IPS-20b (cell line): ENCODE measurements at regions not wholly inside any gene's neighbourhood (a gene's known extent, or its start where the extent isn't known, plus 50 kb on each side); places are given as distances from the start of the nearest gene placed in this dataset.

Source experiments
- H3K27ac ChIP-seq: one replicate; pipeline ENCODE4 v1.5.1; 2013; ENCODE audit warnings: low read length
- H3K27me3 ChIP-seq: 2 replicates; pipeline ENCODE4 v1.6.1; 2013; ENCODE audit warnings: mild to moderate bottlenecking, low read length, inconsistent platforms; ENCODE audit not compliant: insufficient read depth
- H3K36me3 ChIP-seq: 2 replicates; pipeline ENCODE4 v1.6.1; 2013; ENCODE audit warnings: low read depth, mild to moderate bottlenecking, inconsistent platforms, low read length, moderate library complexity; ENCODE audit not compliant: insufficient read depth
- H3K4me1 ChIP-seq: 2 replicates; pipeline ENCODE4 v1.6.1; 2013; ENCODE audit warnings: mild to moderate bottlenecking, control low read depth, inconsistent platforms, low read length, moderate library complexity; ENCODE audit not compliant: insufficient read depth
- H3K4me3 ChIP-seq: 2 replicates; pipeline ENCODE4 v1.5.1; 2013; ENCODE audit warnings: mild to moderate bottlenecking, low read length, inconsistent platforms
- H3K9ac ChIP-seq: 2 replicates; pipeline ENCODE4 v1.6.1; 2013; ENCODE audit warnings: low read depth, mild to moderate bottlenecking, inconsistent platforms, low read length, moderate library complexity
- H3K9me3 ChIP-seq: 2 replicates; pipeline ENCODE4 v1.6.1; 2013; ENCODE audit warnings: mild to moderate bottlenecking, low read depth, low read length, inconsistent platforms; ENCODE audit not compliant: insufficient read depth

- H3K4me1 ChIP-seq, result no peaks in the 10 kb centered on the region
- no peaks in the 10 kb centered on the region for H3K36me3 ChIP-seq
- H3K27me3 ChIP-seq, result no peaks in the 10 kb centered on the region
- no peak overlapping the region for H3K4me3 ChIP-seq
- no peak overlapping the region for H3K27ac ChIP-seq
- no peaks in the 10 kb centered on the region; the same call in 1 of the 2 replicates for H3K9me3 ChIP-seq
- no peak overlapping the region for H3K9ac ChIP-seq
These were observed 341.7 kb downstream of the CD83 start for GRCh38 chr6:14459315-14459714.

GRCh38 chr6:14460556-14460955, 343.0 kb downstream of the CD83 start:
- H3K9ac ChIP-seq, result no peak overlapping the region
- no peaks in the 10 kb centered on the region for H3K36me3 ChIP-seq
- H3K4me1 ChIP-seq, result no peaks in the 10 kb centered on the region
- no peaks in the 10 kb centered on the region; the same call in 1 of the 2 replicates for H3K9me3 ChIP-seq
- no peak overlapping the region for H3K27ac ChIP-seq
- no peak overlapping the region for H3K4me3 ChIP-seq
- no peaks in the 10 kb centered on the region for H3K27me3 ChIP-seq

- Histone ChIP-seq H3K9ac (no peak overlapping the region), H3K4me3 (no peak overlapping the region), H3K36me3 (no peaks in the 10 kb centered on the region), H3K27ac (no peak overlapping the region), H3K9me3 (no peaks in the 10 kb centered on the region; the same call in 1 of the 2 replicates), H3K4me1 (0 out of 2 replicates have a peak, but pooled peaks cover 1% of the 10 kb centered on the region), H3K27me3 (no peaks in the 10 kb centered on the region)
These were observed 344.6 kb downstream of the CD83 start for GRCh38 chr6:14462135-14462534.

GRCh38 chr6:14462566-14462965, 345.0 kb downstream of the CD83 start:
- H3K4me3 ChIP-seq, result no peak overlapping the region
- no peaks in the 10 kb centered on the region for H3K36me3 ChIP-seq
- H3K4me1 ChIP-seq, result 0 out of 2 replicates have a peak, but pooled peaks cover 2% of the 10 kb centered on the region
- no peaks in the 10 kb centered on the region; the same call in 1 of the 2 replicates for H3K9me3 ChIP-seq
- H3K27ac ChIP-seq, result no peak overlapping the region
- H3K27me3 ChIP-seq, result no peaks in the 10 kb centered on the region
- no peak overlapping the region for H3K9ac ChIP-seq

- H3K4me1 ChIP-seq, result 0 out of 2 replicates have a peak, but pooled peaks cover 2% of the 10 kb centered on the region
These were observed 345.5 kb downstream of the CD83 start for GRCh38 chr6:14463110-14463509.

GRCh38 chr6:14464055-14464454, 346.5 kb downstream of the CD83 start:
- H3K4me3 ChIP-seq, result no peak overlapping the region
- no peak overlapping the region for H3K9ac ChIP-seq
- no peaks in the 10 kb centered on the region for H3K36me3 ChIP-seq
- no peaks in the 10 kb centered on the region for H3K27me3 ChIP-seq
- no peak overlapping the region for H3K27ac ChIP-seq
- H3K4me1 ChIP-seq, result 0 out of 2 replicates have a peak, but pooled peaks cover 2% of the 10 kb centered on the region
- no peaks in the 10 kb centered on the region; the same call in 1 of the 2 replicates for H3K9me3 ChIP-seq

More at GRCh38 chr6:14463110-14463509, 345.5 kb downstream of the CD83 start:
- no peak overlapping the region for H3K9ac ChIP-seq
- no peaks in the 10 kb centered on the region for H3K36me3 ChIP-seq
- no peaks in the 10 kb centered on the region for H3K27me3 ChIP-seq
- H3K9me3 ChIP-seq, result no peaks in the 10 kb centered on the region; the same call in 1 of the 2 replicates
- no peak overlapping the region for H3K4me3 ChIP-seq
- H3K27ac ChIP-seq, result no peak overlapping the region

GRCh38 chr6:14464716-14465115, 347.1 kb downstream of the CD83 start:
- H3K4me1 ChIP-seq, result 0 out of 2 replicates have a peak, but pooled peaks cover 2% of the 10 kb centered on the region

GRCh38 chr6:14466278-14466677, 348.7 kb downstream of the CD83 start:
- Histone ChIP-seq H3K9ac (no peak overlapping the region), H3K36me3 (no peaks in the 10 kb centered on the region), H3K4me1 (0 out of 2 replicates have a peak, but pooled peaks cover 2% of the 10 kb centered on the region), H3K9me3 (no peaks in the 10 kb centered on the region; the same call in 1 of the 2 replicates), H3K27me3 (no peaks in the 10 kb centered on the region), H3K4me3 (no peak overlapping the region), H3K27ac (no peak overlapping the region)

More at GRCh38 chr6:14464716-14465115, 347.1 kb downstream of the CD83 start:
- H3K4me3 ChIP-seq, result no peak overlapping the region
- H3K27ac ChIP-seq, result no peak overlapping the region
- H3K9ac ChIP-seq, result no peak overlapping the region
- no peaks in the 10 kb centered on the region for H3K27me3 ChIP-seq
- no peaks in the 10 kb centered on the region for H3K36me3 ChIP-seq
- no peaks in the 10 kb centered on the region; the same call in 1 of the 2 replicates for H3K9me3 ChIP-seq

- Histone ChIP-seq H3K4me1 (0 out of 2 replicates have a peak, but pooled peaks cover 2% of the 10 kb centered on the region), H3K9ac (no peak overlapping the region), H3K27me3 (no peaks in the 10 kb centered on the region), H3K36me3 (no peaks in the 10 kb centered on the region), H3K4me3 (no peak overlapping the region), H3K9me3 (no peaks in the 10 kb centered on the region; the same call in 1 of the 2 replicates), H3K27ac (no peak overlapping the region)
These were observed 350.0 kb downstream of the CD83 start for GRCh38 chr6:14467591-14467990.

- H3K27me3 ChIP-seq, result no peaks in the 10 kb centered on the region
- H3K4me1 ChIP-seq, result 0 out of 2 replicates have a peak, but pooled peaks cover 2% of the 10 kb centered on the region
- no peaks in the 10 kb centered on the region; the same call in 1 of the 2 replicates for H3K9me3 ChIP-seq
- no peak overlapping the region for H3K9ac ChIP-seq
- H3K36me3 ChIP-seq, result no peaks in the 10 kb centered on the region
- H3K27ac ChIP-seq, result no peak overlapping the region
- no peak overlapping the region for H3K4me3 ChIP-seq
These were observed 351.2 kb downstream of the CD83 start for GRCh38 chr6:14468647-14469321.

- no peaks in the 10 kb centered on the region; the same call in 1 of the 2 replicates for H3K9me3 ChIP-seq
- H3K9ac ChIP-seq, result no peak overlapping the region
- H3K27me3 ChIP-seq, result no peaks in the 10 kb centered on the region
- H3K4me3 ChIP-seq, result no peak overlapping the region
- 0 out of 2 replicates have a peak, but pooled peaks cover 2% of the 10 kb centered on the region for H3K4me1 ChIP-seq
- no peak overlapping the region for H3K27ac ChIP-seq
- no peaks in the 10 kb centered on the region for H3K36me3 ChIP-seq
These were observed 352.5 kb downstream of the CD83 start for GRCh38 chr6:14470101-14470500.

- Histone ChIP-seq H3K4me3 (no peak overlapping the region), H3K9ac (no peak overlapping the region), H3K4me1 (0 out of 2 replicates have a peak, but pooled peaks cover 2% of the 10 kb centered on the region), H3K27me3 (no peaks in the 10 kb centered on the region), H3K27ac (no peak overlapping the region), H3K36me3 (no peaks in the 10 kb centered on the region), H3K9me3 (no peaks in the 10 kb centered on the region; the same call in 1 of the 2 replicates)
These were observed 353.1 kb downstream of the CD83 start for GRCh38 chr6:14470671-14471070.
